GM23338 (cell line): ENCODE measurements at regions not wholly inside any gene's neighbourhood (a gene's known extent, or its start where the extent isn't known, plus 50 kb on each side); places are given as distances from the start of the nearest gene placed in this dataset.

Experiments used
- ATAC-seq: fragments of 200-7000 bp; cut with Tn5 transposase; 3 replicates; pipeline ENCODE4 v1.9.1; 2020
- DNase-seq: peaks from one replicate; pipeline ENCODE4 v3.0.0-alpha.2; 2015; ENCODE audit warnings: low spot score
- H2AFZ ChIP-seq: fragments of 200-600 bp; sonication (generic); 2 replicates; pipeline ENCODE4 v1.8.0; 2016; ENCODE audit warnings: antibody characterized with exemption, mild to moderate bottlenecking, moderate library complexity
- H3F3A ChIP-seq: fragments of 200-600 bp; sonication (generic); replicated peaks from 2 replicates; pipeline ENCODE4 v1.8.0; 2017; ENCODE audit warnings: antibody characterized with exemption, mixed run types, low read depth
- H3K27ac ChIP-seq: fragments of 200-600 bp; sonication (generic); 2 replicates; pipeline ENCODE4 v1.6.1; 2016; ENCODE audit warnings: low read depth
- H3K27me3 ChIP-seq: fragments of 200-600 bp; sonication (generic); 2 replicates; pipeline ENCODE4 v1.8.0; 2016; ENCODE audit warnings: mild to moderate bottlenecking, mixed run types, moderate library complexity; ENCODE audit not compliant: insufficient read depth
- H3K36me3 ChIP-seq: fragments of 200-600 bp; sonication (generic); 2 replicates; pipeline ENCODE4 v1.8.0; 2016; ENCODE audit warnings: mild to moderate bottlenecking; ENCODE audit not compliant: insufficient read depth
- H3K4me1 ChIP-seq: fragments of 200-600 bp; sonication (generic); 2 replicates; pipeline ENCODE4 v1.8.0; 2016; ENCODE audit warnings: mild to moderate bottlenecking, moderate library complexity; ENCODE audit not compliant: insufficient read depth
- H3K4me2 ChIP-seq: fragments of 200-600 bp; sonication (generic); 2 replicates; pipeline ENCODE4 v1.7.1; 2017; ENCODE audit warnings: mixed run types
- H3K4me3 ChIP-seq: fragments of 200-600 bp; sonication (generic); 2 replicates; pipeline ENCODE4 v1.6.1; 2016; ENCODE audit warnings: mixed run types
- H3K79me2 ChIP-seq: fragments of 200-600 bp; sonication (generic); replicated peaks from 2 replicates; pipeline ENCODE4 v1.8.0; 2017; ENCODE audit warnings: mild to moderate bottlenecking; ENCODE audit not compliant: insufficient read depth
- H3K9me2 ChIP-seq: fragments of 200-600 bp; sonication (generic); 2 replicates; pipeline ENCODE4 v1.8.0; 2017; ENCODE audit not compliant: insufficient read depth
- H4K20me1 ChIP-seq: fragments of 200-600 bp; sonication (generic); replicated peaks from 2 replicates; pipeline ENCODE4 v1.8.0; 2017; ENCODE audit warnings: mild to moderate bottlenecking; ENCODE audit not compliant: insufficient read depth
- H3K27ac Mint-ChIP-seq: 2 replicates; pipeline ENCODE4 v1.8.0; 2020; ENCODE audit warnings: inconsistent platforms, mild to moderate bottlenecking, moderate library complexity, mixed read lengths
- H3K27me3 Mint-ChIP-seq: 3 replicates; pipeline ENCODE4 v1.8.0; 2022; ENCODE audit warnings: low read depth, mild to moderate bottlenecking, moderate library complexity, mixed read lengths, inconsistent platforms; ENCODE audit not compliant: insufficient read depth, poor library complexity
- H3K36me3 Mint-ChIP-seq: 3 replicates; pipeline ENCODE4 v1.8.0; 2021; ENCODE audit warnings: low read depth, mild to moderate bottlenecking, inconsistent platforms, moderate library complexity, mixed read lengths
- H3K4me1 Mint-ChIP-seq: 3 replicates; pipeline ENCODE4 v1.8.0; 2020; ENCODE audit warnings: mild to moderate bottlenecking, inconsistent platforms, mixed read lengths
- H3K4me3 Mint-ChIP-seq: 3 replicates; pipeline ENCODE4 v1.8.0; 2021; ENCODE audit warnings: moderate library complexity, mild to moderate bottlenecking, inconsistent platforms, mixed read lengths
- H3K9me3 Mint-ChIP-seq: 3 replicates; pipeline ENCODE4 v1.8.0; 2020; ENCODE audit warnings: moderate library complexity, mild to moderate bottlenecking, inconsistent platforms, mixed read lengths
- CTCF ChIP-seq, 2 experiments: fragments of 200-600 bp in 1 of 2; sonication (generic) in 1 of 2; conservative IDR thresholded peaks; 2 replicates each; pipeline versions ENCODE4 v1.5.1 to v1.6.1; 2016 to 2017; ENCODE audit warnings: antibody characterized with exemption in 2 of 2, low read depth in 2 of 2, mild to moderate bottlenecking in 2 of 2, moderate library complexity in 1 of 2
- ETS1 ChIP-seq: IDR thresholded peaks from 2 replicates; pipeline ENCODE4 v1.6.1; 2016; ENCODE audit warnings: antibody characterized with exemption
- EZH2phosphoT487 ChIP-seq: fragments of 200-600 bp; sonication (generic); IDR thresholded peaks from one replicate; pipeline ENCODE4 v1.8.1; 2018; ENCODE audit warnings: antibody characterized with exemption; ENCODE audit not compliant: unreplicated experiment
- STAT1 ChIP-seq: IDR thresholded peaks from one replicate; pipeline ENCODE4 v1.6.1; 2016; ENCODE audit warnings: antibody characterized with exemption; ENCODE audit not compliant: unreplicated experiment
- ZNF114 ChIP-seq: fragments of 250-450 bp; sonication (Bioruptor Pico); IDR thresholded peaks from 2 replicates; pipeline ENCODE4 v1.5.0; 2020; ENCODE audit warnings: mild to moderate bottlenecking, moderate library complexity
- ZNF331 ChIP-seq: fragments of 250-450 bp; sonication (Bioruptor Pico); IDR thresholded peaks from 2 replicates; pipeline ENCODE4 v1.5.0; 2020; ENCODE audit warnings: low read depth, mild to moderate bottlenecking, moderate library complexity
- ZNF462 ChIP-seq: fragments of 250-450 bp; sonication (Bioruptor Pico); IDR thresholded peaks from 2 replicates; pipeline ENCODE4 v1.5.0; 2020; ENCODE audit warnings: mild to moderate bottlenecking, moderate library complexity
- TF ChIP-seq, protein P1 (sequence below): IDR thresholded peaks from one replicate; pipeline ENCODE4 v1.6.1; 2018; ENCODE audit warnings: antibody characterized with exemption; ENCODE audit not compliant: unreplicated experiment

GRCh38 chr15:62257996-62258521, 93.0 kb upstream of the C2CD4B start:
- Histone ChIP-seq H3K79me2 (no peaks in the 10 kb centered on the region), H3K9me2 (no peaks in the 10 kb centered on the region), H3K4me1 (no peaks in the 10 kb centered on the region), H2AFZ (no peak overlapping the region), H3K4me3 (no peak overlapping the region), H3K4me2 (no peak overlapping the region), H3K27ac (no peak overlapping the region), H3F3A (no peaks in the 10 kb centered on the region), H3K27me3 (no peaks in the 10 kb centered on the region), H4K20me1 (no peaks in the 10 kb centered on the region), H3K36me3 (peaks cover 13% of the 10 kb centered on the region; the same call in 1 of the 2 replicates)
- no peak overlapping the region for H3K4me3 Mint-ChIP-seq
- DNase-seq (no peak), ATAC-seq (no peak)
- peaks cover 36% of the 10 kb centered on the region for H3K36me3 Mint-ChIP-seq
- H3K9me3 Mint-ChIP-seq: peaks cover 63% of the 10 kb centered on the region
- H3K27me3 Mint-ChIP-seq: peaks cover 13% of the 10 kb centered on the region
- peaks cover 6% of the 10 kb centered on the region; the same call in 1 of the 3 replicates for H3K4me1 Mint-ChIP-seq
- TF ChIP-seq ZNF462: no peak
- TF ChIP-seq CTCF (conservative IDR thresholded peaks at IDR 0.05; ENCODE audit: low read depth in 2 of 2): no peak
- TF ChIP-seq STAT1: no peak
- no peak for TF ChIP-seq ZNF114
- TF ChIP-seq, protein P1, sequence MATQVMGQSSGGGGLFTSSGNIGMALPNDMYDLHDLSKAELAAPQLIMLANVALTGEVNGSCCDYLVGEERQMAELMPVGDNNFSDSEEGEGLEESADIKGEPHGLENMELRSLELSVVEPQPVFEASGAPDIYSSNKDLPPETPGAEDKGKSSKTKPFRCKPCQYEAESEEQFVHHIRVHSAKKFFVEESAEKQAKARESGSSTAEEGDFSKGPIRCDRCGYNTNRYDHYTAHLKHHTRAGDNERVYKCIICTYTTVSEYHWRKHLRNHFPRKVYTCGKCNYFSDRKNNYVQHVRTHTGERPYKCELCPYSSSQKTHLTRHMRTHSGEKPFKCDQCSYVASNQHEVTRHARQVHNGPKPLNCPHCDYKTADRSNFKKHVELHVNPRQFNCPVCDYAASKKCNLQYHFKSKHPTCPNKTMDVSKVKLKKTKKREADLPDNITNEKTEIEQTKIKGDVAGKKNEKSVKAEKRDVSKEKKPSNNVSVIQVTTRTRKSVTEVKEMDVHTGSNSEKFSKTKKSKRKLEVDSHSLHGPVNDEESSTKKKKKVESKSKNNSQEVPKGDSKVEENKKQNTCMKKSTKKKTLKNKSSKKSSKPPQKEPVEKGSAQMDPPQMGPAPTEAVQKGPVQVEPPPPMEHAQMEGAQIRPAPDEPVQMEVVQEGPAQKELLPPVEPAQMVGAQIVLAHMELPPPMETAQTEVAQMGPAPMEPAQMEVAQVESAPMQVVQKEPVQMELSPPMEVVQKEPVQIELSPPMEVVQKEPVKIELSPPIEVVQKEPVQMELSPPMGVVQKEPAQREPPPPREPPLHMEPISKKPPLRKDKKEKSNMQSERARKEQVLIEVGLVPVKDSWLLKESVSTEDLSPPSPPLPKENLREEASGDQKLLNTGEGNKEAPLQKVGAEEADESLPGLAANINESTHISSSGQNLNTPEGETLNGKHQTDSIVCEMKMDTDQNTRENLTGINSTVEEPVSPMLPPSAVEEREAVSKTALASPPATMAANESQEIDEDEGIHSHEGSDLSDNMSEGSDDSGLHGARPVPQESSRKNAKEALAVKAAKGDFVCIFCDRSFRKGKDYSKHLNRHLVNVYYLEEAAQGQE: no peak
- no peak for TF ChIP-seq ETS1
- TF ChIP-seq EZH2phosphoT487: no peak
- no peak for TF ChIP-seq ZNF331 (CRISPR knock-in tag)
- no peak overlapping the region for H3K27ac Mint-ChIP-seq
